ENCODE measurements at regions not wholly inside any gene's neighbourhood (a gene's known extent, or its start where the extent isn't known, plus 50 kb on each side); places are given as distances from the start of the nearest gene placed in this dataset.

DNA sequence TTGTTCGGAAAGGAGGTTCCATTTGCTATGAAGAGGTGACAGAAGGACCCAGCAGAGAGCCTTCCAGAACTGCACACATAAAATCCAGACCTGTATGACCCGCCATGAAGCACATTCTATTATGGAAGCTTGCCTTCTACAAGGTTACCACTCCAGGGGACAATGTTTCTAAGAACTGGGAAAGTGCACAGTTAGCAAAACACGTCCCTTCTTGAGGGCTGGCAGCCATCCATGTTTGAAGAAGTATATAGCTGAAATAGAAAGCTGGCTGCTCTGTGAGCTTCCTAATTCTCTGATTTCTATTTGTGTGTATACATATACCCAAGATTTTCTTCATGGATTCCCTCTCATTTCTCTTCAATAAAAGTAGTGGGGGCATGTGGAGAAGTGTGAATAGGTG is 74.6 kb downstream of the CNTN3 start:
- TF ChIP-seq POLR2A (IDR thresholded peaks at IDR 0.05; ENCODE audit: low read length) (no peak), GATA1 (IDR thresholded peaks at IDR 0.05; ENCODE audit: low read depth, low read length) (no peak)
